ENCODE measurements at regions not wholly inside any gene's neighbourhood (a gene's known extent, or its start where the extent isn't known, plus 50 kb on each side); places are given as distances from the start of the nearest gene placed in this dataset.

DNA sequence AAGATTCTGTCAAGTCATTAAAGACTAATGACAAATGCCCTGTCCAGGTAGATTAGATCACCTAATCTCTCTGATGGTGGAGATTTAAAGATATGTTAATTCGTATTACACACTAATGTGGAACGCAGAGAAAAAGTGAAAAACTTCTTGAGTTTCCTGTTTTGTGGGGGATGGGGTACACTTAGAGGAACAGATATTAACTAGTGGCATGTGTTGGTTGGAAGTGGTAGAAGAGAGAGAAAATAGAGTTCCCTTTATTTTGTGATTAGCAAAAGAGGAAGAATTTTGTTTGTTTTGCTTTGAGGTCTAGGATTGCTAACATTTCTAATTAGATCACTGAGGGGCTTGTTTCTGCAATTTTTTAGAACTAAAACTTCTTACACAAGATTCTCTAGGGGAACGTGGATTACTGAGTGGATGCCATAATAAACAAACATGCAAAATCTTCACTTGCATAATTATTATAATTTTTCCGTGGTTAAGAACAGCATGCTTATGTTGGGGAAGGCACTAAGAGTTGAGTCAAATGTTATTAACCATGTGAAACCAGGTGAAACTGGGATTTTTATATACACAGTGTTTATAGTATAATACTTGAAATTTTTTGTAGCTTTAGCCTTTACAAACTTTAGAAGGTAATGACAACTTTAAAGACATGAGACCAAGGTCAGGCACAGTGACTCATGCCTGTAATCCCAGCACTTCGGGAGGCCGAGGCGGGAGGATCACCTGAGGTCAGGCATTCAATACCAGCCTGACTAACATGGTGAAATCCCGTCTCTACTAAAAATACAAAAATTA, 97.4 kb upstream of the STK17B start:
- in situ Hi-C loops (cut with HindIII; ENCODE audit: low pct_unique_long_range_greater_than_20kb, low sequenced_read_pairs) = no loop called here
- DNase-seq (ENCODE audit: low read depth, low spot score) = no peak

DNA sequence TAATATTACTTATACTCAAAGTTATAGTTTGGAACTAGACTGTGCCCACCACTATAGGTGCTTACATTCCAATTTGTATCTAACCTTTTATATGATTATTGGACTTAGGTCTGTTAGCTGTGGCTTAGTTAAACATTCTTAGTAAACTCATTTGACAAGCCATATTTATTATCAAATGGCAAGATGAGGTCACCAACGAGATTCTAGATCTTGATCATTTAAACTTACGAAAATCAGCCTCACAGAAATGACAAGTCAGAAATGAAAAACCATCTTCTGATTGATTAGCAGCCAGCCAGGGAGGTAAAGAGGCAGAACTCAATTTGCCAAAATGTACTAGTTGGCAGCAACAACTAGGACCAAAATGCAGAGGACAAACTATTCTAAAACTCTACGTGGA, 100.4 kb upstream of the STK17B start:
- no peak for DNase-seq (ENCODE audit: low read depth, low spot score)
- in situ Hi-C loops (cut with HindIII; ENCODE audit: low pct_unique_long_range_greater_than_20kb, low sequenced_read_pairs) = no loop called here

DNA sequence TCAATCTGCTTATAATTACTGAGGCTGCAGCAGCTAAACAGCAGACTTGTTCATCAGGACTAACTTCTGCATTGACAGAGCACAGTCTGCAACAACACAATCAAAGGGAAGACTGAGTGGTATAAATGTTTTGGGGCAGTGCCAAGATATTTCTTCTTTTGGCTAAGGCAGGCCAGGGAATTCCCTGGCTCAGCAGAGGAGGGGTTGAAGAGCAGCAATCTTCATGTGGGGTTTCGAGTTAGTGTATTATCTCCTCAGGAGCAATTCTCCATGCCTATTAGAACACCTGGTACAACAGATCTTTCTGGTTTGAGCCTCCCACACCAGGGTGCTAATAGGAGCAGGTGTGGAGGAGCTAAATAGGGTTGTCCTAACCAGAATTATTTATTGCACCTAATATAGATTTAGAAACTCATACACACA, 103.0 kb upstream of the STK17B start:
- in situ Hi-C loops (cut with HindIII; ENCODE audit: low pct_unique_long_range_greater_than_20kb, low sequenced_read_pairs) = no loop called here
- DNase-seq (ENCODE audit: low read depth, low spot score) = no peak

DNA sequence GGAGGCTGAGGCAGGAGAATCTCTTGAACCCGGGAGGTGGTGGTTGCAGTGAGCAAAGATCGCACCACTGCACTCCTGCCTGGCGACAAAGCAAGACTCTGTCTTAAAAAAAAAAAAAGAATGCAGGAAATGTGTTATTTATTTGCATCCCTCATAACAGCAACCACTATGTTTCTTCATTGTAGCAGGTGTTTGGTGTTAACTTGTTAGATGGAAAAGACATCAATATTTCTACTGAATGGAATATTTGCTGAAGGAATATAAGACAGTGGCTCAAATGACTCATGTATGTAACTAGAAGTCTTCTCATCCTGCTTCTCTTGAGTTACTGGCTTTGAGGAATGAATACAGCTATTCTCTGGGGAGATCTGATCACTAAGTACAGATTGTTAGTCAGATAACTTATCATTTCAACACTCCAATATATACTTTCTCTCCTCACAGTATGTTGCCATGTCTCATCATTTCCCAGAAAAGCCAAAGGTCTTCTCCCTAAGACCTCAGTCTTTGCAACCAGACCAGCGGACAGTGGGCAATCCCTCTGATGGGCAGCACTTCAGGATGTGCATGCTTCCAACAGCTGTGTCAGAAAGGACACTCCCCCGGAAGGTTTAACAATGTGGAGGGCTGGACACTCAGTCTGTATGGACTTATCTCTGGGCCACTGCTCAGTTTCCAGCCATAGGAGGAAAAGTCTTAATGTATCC, 104.4 kb upstream of the STK17B start:
- in situ Hi-C loops (cut with HindIII; ENCODE audit: low pct_unique_long_range_greater_than_20kb, low sequenced_read_pairs) = no loop called here

DNA sequence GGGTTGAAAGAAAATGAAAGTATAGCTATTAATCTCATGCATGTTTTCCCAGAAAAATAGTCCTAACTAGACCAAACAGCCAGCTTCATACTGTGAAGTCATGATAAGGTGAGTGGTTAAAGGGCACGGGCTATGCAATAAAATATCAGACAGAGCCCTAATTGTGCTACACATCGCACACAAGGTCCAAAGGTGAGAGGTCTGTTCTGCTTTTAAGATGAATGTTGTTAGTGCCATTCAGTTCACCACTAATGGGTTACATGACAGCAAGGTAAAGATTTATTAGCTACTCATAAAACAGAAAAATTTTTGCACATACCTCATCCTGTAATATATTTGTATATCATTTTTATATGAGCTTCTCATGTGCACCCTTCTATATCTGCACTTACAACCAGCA, 105.0 kb upstream of the STK17B start:
- in situ Hi-C loops (cut with HindIII; ENCODE audit: low pct_unique_long_range_greater_than_20kb, low sequenced_read_pairs) = no loop called here
- no peak for DNase-seq (ENCODE audit: low read depth, low spot score)

More for the DNA sequence above, 104.4 kb upstream of the STK17B start:
- DNase-seq (ENCODE audit: low read depth, low spot score) = no peak

DNA sequence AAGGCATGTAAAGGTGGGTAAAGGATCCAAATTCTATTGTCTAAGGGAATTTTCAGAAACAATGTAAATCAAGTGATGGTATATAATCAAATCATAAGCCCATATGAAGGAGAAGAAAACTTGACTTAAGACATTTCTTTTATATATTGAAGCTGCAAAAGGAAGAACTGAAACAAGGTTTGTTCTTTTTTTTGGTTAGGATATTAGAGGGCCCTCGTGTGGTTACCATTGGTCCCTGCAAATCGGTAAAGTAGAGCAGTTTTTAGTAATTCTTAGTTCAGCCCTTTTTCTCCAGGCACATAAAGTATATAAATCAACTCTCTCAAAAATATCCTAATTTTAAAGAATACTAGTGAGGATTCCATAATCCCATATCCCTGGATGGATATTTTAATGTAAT, 105.6 kb upstream of the STK17B start:
- peak; percentile 50 for DNase-seq (ENCODE audit: low read depth, low spot score)
- in situ Hi-C loops (cut with HindIII; ENCODE audit: low pct_unique_long_range_greater_than_20kb, low sequenced_read_pairs) = no loop called here

DNA sequence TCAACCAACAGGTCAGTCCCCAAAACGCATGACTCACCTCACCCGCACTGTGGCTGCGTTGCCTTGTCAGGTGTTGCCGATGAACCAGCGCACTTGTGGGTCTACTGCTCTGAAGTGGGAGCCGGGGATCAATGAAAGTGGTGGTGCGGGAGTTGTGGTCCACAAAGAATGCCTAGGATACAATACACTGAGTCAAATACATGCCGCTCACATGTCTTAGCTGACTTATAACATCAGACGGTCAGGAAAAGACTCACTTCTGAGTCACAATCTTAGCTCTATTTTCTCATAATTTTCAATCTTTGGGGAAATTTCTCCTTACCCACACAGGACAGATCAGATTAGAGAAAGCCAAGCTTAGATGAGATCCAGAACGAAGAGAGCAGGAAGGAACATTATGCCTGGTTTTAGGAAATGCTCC, 107.1 kb upstream of the STK17B start:
- no peak for DNase-seq (ENCODE audit: low read depth, low spot score)
- in situ Hi-C loops (cut with HindIII; ENCODE audit: low pct_unique_long_range_greater_than_20kb, low sequenced_read_pairs) = no loop called here

DNA sequence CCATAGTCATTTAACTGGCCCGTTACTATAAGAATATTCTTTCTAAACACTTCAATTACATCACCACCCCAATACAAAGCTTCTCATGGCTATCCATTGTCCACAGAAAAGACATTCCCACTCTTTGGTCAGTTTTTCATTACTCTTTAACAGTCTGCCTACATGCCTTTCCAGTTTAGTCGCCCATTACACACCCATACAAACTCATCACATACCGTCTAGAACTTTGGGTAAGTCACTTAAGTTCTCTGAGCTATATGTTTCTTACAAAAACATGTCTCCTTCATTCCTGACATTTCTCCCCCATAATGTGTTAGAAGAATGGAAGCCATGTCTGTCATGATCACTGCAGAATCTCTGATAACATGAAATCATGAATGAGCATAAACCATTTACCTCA, 108.2 kb upstream of the STK17B start:
- in situ Hi-C loops (cut with HindIII; ENCODE audit: low pct_unique_long_range_greater_than_20kb, low sequenced_read_pairs) = no loop called here
- no peak for DNase-seq (ENCODE audit: low read depth, low spot score)

DNA sequence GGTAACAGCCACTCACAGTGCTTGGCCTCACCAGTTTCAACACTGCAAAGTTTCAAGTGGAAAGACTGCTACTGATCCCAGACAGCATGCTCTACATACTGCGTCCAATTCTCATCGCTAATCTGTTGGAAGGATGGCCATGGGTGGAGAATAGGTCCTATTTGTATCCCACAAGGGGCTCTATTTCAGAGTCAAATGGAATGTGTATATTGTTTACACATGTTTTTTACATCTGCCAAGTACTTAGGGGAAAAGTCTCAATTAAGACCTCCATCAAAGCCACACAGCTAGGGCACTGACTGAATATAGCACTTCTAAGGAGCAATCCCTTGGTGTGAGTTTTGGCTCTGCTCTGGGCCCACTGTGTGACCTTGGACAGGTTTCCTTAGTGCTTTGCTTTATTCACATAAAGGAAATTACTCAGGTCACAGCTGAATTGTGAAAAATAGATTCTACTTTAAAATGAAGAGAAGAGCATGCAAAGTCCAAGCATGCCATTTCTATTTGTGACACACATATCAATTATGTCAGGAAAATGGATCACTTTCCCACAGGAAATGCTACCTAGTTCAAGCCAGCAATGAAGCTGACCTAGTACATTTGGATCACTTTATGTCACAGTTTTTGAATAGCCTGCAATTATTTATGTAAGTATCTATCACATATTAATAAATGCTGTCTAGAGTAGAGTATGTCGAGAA, 112.9 kb upstream of the STK17B start:
- in situ Hi-C loops (cut with HindIII; ENCODE audit: low pct_unique_long_range_greater_than_20kb, low sequenced_read_pairs) = no loop called here
- DNase-seq (ENCODE audit: low read depth, low spot score) = no peak

DNA sequence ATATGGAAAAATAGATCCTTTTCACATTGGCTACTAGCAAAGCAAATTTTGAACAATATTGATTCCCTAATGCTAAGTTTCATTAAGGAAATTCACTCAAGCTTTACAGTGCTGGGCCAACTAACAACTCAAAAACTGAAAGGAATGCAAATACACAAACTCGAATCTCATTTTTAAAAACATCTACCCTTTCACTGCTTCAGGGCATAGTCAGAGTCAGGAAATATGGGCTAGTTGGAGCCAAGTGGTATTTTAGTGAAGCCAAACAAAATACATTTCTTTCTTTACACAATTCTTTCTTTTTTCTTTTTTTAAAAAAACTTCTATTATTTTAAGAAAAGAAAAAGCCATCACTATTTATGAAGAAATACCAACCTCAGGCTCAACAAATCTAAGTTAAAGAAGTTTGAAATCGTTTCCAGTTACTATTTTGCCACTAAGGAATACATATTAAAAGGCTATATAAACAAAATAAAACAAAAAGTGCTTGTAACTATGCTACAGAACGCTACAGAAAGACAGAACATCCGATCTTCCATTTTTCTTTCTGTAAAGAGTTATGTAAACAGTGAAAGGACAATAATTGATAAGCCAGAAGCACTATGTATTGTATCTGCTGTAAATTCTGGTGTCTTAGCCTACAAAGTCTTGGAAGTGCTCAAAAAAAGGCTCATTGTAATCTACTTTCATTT, 113.6 kb upstream of the STK17B start:
- in situ Hi-C loops (cut with HindIII; ENCODE audit: low pct_unique_long_range_greater_than_20kb, low sequenced_read_pairs) = no loop called here

DNA sequence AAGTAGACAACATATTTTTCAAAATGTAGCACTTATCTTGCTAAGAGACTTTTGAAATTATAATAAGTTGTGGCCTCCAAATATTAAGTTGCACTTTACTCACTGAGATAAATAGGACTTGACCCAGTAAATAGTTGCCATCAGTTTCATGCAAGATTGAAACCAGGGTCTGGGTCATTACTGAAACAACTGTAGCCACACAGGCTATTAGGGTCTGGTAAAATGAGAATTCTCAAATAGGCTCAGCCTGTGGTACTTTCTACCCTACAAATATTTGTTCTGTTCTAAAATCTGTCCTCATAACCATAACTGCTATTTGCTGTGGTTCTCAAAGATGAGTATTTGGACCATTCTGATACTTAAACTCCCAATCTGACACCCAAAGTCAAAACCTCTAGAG, 115.4 kb upstream of the STK17B start:
- no peak for DNase-seq (ENCODE audit: low read depth, low spot score)
- in situ Hi-C loops (cut with HindIII; ENCODE audit: low pct_unique_long_range_greater_than_20kb, low sequenced_read_pairs) = no loop called here

More for the DNA sequence above, 113.6 kb upstream of the STK17B start:
- no peak for DNase-seq (ENCODE audit: low read depth, low spot score)

DNA sequence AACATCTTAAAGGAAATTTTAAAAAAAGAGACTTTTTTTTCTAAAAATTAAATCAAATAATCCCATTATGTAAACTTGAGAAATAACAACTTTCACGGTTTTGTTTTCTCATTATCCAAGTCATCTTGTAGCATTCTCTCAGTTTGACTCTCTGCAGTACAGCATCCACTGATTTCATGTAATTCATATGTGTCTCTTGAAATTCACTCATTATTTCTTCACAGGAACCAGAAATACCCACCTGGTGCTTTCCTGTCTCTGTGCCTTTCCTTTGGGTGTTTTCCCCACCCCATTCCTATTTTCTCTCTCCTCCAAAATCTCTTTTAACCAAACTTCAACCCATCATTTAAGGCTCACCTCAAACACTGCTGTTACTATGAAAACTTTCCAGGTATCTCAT, 116.1 kb upstream of the STK17B start:
- no peak for DNase-seq (ENCODE audit: low read depth, low spot score)
- in situ Hi-C loops (cut with HindIII; ENCODE audit: low pct_unique_long_range_greater_than_20kb, low sequenced_read_pairs) = no loop called here

DNA sequence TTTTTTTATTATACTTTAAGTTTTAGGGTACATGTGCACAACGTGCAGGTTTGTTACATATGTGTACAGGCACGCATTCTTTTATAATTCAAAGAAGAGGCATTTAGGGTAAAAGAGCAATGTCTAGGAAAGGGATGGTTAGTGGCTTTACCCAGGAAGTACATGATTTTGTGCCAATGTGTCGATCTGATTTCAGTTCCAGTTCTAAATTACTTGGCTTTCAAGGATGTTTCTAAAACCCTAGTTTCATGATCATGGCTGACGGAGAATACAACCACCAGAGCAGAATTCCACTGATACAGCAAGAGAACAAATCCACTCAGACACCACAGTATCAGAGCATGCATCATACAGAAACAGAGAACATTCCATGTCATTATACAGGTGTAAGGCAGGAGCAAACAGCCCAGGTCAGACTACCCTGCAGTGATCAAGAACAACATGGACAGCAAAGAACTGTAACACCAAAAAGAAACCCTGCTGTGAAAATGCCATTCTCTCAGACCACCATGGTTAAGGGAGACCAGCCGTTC, 116.7 kb upstream of the STK17B start:
- DNase-seq (ENCODE audit: low read depth, low spot score) = no peak
- in situ Hi-C loops (cut with HindIII; ENCODE audit: low pct_unique_long_range_greater_than_20kb, low sequenced_read_pairs) = no loop called here

DNA sequence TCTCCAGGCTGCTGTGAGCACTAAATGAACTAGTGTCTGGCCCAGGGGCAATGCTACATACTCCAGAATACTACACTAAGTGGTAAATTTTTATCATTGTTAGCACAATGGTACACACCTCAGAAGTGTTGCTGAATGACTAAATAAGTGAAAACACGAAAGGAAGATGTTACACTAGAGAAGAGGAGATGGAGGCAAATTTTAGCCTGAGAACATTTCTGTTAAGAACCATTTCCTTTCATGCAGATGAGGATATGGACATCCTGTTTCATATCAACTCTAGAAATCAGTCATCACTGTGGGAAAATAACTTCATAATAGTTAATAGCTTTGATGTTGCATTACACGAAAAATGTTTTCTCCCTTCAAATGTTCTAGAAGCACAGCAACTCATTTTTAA, 117.6 kb upstream of the STK17B start:
- in situ Hi-C loops (cut with HindIII; ENCODE audit: low pct_unique_long_range_greater_than_20kb, low sequenced_read_pairs) = no loop called here
- no peak for DNase-seq (ENCODE audit: low read depth, low spot score)

DNA sequence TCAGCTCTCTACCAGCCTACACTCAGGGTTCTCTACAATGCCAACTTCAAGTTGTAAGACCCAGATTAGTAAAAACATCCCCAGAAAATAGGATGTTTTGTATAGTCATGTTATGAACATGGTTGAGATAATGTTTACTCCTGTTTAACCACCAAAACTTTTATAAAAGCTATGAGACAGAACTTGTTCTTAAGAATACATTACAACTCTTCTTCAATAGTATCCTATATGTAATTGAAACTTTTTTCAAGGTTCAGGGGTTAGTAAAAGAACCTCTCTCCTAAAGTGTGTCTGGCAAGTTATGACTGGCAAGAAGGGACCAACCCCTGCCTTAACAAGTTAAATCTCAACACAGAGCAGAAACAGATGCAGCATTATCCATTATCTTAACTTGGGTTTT, 118.8 kb upstream of the STK17B start:
- no peak for DNase-seq (ENCODE audit: low read depth, low spot score)
- in situ Hi-C loops (cut with HindIII; ENCODE audit: low pct_unique_long_range_greater_than_20kb, low sequenced_read_pairs) = no loop called here

DNA sequence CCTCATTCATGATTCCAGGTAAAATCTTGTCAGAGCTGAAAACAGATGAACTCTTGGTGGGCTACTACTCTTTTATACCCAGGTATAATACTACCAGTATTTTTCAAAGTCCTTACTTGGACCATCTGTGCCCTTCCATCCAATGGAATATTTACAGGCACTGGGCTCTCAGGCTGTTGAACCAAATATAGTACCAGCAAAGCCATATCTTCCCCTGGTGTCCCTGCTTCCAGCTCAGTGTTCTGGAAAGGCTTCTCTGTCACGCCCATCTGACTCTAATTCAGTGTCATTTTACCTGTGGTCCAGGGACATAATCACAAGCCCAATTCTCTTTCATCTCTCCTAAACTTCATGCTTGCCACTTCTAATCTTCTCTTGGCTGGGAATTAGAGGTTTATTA, 119.2 kb upstream of the STK17B start:
- DNase-seq (ENCODE audit: low read depth, low spot score) = no peak
- in situ Hi-C loops (cut with HindIII; ENCODE audit: low pct_unique_long_range_greater_than_20kb, low sequenced_read_pairs) = no loop called here

DNA sequence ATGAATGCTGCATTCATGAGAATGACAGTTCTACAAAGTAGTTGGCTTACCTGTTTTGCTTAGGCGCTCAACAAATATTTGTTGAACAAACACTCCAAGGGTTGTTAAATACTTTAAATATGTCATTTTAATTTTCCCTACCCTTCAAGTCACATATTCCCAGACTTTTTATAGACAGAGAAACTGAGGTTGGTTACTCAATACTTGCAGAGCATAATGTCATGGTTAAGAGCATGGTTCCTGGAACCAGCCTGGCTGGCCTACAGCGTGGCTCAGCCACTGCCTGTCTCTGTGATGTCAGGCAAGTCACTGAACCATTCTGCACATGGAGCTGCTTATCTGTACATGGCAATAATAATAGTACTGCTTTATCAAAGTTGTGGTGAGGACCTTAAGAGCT, 120.0 kb upstream of the STK17B start:
- in situ Hi-C loops (cut with HindIII; ENCODE audit: low pct_unique_long_range_greater_than_20kb, low sequenced_read_pairs) = no loop called here
- DNase-seq (ENCODE audit: low read depth, low spot score) = no peak

All from SK-MEL-5 (cell line).